ENCODE measurements at regions not wholly inside any gene's neighbourhood (a gene's known extent, or its start where the extent isn't known, plus 50 kb on each side); places are given as distances from the start of the nearest gene placed in this dataset.
"Not testable (repeated sequence)": the region's sequence is repeated elsewhere in the genome, so short reads cannot be mapped to it uniquely, and the experiment has no call there.

DNA sequence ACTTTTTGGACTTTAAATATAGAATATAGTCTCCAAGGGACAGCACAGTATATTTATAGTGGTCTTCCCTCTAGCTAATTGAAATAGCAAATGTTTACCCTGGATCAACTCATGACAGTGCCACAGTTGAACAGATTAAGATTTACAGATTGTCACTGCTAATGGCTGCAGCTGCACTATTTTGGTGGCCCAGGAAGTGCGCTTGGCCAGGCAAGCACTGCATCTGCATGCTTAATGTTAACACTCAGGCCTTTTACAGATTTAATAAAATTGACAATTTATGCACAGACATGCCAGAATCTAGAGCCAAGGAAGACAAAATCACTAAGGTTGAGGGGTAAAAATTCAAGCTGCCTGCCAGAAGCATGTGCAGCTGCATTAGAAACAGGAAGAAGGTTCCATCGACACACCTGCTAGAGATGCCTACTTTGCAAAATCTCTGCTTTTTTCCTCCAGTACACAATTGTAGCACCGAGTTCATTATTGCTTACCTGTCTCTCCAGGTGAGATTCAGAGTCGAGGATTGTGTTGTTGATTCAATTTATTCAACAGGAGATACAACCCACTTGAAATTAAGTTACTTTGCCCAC lies 1042.3 kb upstream of the NRXN1 start:
- intact Hi-C loops (cut with DNase I), result no loop called here
- ATAC-seq (ENCODE audit: poor library complexity) (no peak), DNase-seq (no peak)

DNA sequence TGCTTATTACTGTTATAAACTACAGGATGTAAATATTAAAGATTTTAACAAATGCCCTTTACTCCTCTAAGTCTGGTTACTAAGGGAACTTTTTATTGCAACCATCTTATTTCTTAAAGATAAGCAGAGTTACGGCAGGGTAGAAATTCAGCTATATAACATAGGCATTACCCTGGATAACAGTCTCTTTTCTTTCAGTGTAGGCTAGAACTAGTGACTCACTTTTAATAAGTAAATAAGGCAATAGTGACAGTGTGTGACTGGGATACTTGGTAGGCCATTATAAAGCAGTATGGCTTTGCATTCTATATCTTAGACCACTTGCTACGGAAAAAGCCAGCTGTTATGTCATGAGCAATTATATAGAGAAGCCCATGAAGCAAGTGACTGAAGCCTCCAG lies 1041.0 kb upstream of the NRXN1 start:
- intact Hi-C loops (cut with DNase I), result no loop called here
- ATAC-seq (ENCODE audit: poor library complexity), result no peak

DNA sequence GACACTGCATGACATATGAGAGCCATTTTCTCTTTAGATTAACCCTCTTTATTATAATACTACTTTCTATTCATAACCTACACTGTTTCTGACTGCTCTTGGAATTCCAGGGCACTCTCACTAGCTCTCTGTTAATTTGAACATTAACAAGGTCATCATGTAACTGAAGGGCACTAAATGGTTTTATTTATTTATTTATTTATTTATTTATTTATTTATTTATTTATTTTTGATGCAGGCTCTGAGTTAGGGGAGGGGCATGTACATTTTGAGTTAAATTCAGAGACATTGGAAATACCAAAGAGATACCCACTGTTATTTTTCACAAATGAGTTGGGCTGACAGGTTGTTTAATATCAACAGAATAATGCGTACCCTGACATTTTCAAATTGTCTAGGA lies 1038.7 kb upstream of the NRXN1 start:
- ATAC-seq (ENCODE audit: poor library complexity) (no peak), DNase-seq (no peak)
- intact Hi-C loops (cut with DNase I), result no loop called here

More for the DNA sequence above, 1041.0 kb upstream of the NRXN1 start:
- no peak for DNase-seq

DNA sequence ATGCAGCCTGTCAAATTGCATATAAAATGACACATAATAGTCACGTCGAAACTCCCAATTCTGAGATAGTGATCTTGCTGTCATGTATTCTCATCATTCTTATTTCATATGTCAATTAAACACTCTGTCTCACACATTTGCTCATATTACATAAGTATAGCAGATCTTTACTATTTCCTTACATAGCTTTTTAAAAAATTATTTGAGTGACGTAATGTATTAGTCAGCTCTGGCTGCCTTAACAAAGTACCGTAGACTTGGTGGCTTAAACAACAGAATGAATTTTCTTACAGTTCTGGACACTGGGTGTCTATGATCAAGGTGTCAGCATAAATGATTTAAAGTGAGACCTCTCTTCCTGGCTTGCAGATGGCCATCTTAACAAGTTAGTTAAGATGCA lies 1032.3 kb upstream of the NRXN1 start:
- intact Hi-C loops (cut with DNase I), result no loop called here
- no peak for DNase-seq
- no peak for ATAC-seq (ENCODE audit: poor library complexity)

DNA sequence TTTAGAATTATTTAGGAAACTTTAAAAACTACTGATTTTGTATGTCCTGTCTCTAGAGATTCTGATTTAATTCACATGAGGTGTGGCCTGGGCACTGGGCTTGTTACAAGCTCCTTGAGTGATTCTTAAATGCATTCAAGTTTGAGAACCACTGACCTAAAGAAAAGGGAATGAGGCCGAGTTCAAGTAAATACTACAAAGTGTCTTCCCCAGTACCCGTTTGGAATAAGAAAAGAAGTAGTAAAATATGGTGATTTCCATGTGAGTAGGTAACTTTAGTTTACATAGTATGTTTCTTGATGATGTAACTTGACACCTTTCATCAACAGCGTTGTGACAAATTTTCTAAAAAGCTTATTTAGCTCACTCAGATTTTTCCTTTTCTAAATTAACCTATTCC lies 1022.9 kb upstream of the NRXN1 start:
- ATAC-seq (ENCODE audit: poor library complexity) (no peak), DNase-seq (no peak)
- intact Hi-C loops (cut with DNase I), result no loop called here

DNA sequence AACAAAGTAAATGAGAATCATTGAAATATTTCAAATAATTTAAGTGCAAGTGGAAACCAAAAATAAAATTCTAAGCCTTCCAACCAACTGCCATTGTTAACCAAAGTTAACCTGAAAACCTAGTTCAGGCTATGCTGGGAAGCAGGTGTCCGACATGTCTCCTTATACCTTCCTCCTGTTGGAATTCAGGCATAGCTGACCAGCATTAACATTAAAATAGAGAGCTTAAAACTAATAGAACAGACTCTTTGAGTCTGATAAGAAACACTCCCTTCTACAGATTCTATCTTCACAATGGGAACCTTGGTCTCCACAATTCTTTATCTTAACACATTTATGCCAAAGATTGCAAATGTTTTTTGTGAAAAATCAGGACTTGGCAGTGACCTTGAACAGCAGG lies 1004.9 kb upstream of the NRXN1 start:
- intact Hi-C loops (cut with DNase I), result no loop called here
- no peak for DNase-seq
- no peak for ATAC-seq (ENCODE audit: poor library complexity)

DNA sequence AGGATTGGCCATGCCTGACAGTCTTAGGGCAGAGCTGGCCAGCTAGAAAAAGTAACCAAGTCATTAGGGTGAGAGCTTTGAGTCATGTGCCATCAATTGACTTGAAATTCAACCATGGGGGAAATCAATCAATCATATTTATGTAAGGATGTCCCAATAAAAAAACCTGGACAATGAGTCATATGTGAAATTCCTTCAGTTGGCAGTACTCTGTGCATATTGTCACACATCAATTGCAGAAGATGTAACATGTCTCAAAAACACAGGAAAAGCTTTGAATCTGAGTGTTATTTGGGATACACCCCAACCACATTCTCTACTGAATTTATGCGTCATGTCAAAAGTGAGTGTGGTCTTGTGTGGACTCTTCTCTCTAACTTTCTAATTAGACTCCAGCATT lies 1004.1 kb upstream of the NRXN1 start:
- DNase-seq (no peak), ATAC-seq (ENCODE audit: poor library complexity) (no peak)
- intact Hi-C loops (cut with DNase I), result no loop called here

DNA sequence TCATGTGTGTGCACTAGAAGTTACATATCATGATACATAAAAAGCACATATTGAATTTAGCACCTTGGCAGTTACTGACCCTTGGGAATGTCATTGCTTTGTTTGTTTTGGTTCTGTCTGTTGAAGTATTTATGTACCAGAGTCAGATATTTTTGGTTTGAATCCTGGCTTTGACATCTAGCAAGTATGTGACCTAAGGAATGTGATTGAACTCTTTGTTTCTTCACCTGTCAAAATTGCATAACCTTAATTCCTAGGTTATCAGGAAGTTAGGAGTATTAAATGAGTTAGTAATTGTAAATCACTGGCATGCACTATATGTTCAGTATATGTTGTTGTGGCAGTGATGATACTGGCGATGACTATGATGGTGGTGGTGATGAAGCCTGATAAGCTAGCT lies 1003.5 kb upstream of the NRXN1 start:
- ATAC-seq (ENCODE audit: poor library complexity) (no peak), DNase-seq (no peak)
- intact Hi-C loops (cut with DNase I), result no loop called here

DNA sequence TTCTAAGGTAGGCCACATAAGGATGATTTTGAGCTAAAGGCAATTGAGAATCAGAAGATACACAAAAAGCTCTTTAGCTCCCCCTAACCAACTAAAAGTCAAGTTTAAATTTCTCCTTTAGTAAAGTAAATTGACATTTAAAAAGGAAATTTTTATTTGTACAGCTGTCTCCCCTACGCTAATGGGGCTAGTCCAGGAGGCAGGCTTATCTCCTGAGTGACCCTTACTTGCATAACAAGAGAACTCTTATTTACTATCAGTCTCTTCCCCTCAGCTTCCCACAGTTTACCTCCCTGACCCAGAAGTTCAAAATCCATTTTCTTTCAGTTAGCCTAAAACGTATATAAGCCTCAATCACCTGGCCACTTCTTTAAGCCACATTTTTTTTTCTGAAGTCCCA lies 1002.8 kb upstream of the NRXN1 start:
- intact Hi-C loops (cut with DNase I), result no loop called here
- no peak for ATAC-seq (ENCODE audit: poor library complexity)

DNA sequence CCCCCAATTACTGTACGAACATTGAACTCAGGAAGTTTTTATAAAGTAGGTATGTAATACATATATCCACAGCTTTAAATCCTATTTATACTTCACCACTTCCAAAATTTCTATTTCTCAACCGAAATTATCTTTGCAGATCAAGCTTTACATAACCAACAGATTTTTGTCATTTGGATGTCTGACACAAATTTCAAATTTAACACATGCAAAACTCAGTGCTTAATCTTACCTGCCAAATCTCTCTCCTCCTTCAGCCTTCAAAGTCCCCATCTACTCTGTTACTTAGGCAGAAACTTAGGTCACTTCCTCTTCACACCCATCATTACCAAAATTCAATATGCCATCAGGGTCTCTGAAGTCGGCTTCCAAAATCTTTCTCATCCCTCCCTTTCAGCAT lies 990.1 kb upstream of the NRXN1 start:
- intact Hi-C loops (cut with DNase I), result no loop called here
- DNase-seq, result no peak
- no peak for ATAC-seq (ENCODE audit: poor library complexity)

More for the DNA sequence above, 1002.8 kb upstream of the NRXN1 start:
- no peak for DNase-seq

DNA sequence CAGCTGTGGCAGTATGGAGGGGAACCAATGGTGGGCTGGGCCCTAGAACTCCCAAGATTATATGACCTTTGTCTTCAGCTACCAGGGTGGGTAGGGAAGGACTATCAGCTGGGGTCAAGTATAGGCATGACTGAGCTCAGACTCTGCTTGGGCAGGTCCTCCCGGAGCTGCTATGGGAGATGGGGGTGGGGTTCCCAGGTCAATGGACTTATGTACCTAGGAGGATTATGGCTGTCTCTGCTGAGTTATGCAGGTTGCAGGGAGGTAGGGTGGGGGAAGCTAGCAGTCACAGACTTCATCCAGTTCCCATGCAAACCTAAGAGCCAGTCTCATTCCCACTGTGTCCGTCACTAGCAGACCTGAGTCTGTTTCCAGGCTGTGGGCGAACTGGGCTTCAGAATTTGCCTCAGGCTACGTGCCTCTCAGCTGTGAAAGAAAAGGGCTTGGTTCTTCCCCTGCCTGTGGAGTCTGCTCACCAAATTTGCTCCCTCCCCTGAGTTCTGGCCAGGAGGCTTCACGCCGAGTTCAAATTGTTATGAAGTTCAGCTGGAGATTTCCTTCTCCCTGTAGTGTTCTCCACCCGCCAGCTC lies 985.8 kb upstream of the NRXN1 start:
- ATAC-seq (ENCODE audit: poor library complexity) (no peak), DNase-seq (no peak)
- intact Hi-C loops (cut with DNase I), result no loop called here

DNA sequence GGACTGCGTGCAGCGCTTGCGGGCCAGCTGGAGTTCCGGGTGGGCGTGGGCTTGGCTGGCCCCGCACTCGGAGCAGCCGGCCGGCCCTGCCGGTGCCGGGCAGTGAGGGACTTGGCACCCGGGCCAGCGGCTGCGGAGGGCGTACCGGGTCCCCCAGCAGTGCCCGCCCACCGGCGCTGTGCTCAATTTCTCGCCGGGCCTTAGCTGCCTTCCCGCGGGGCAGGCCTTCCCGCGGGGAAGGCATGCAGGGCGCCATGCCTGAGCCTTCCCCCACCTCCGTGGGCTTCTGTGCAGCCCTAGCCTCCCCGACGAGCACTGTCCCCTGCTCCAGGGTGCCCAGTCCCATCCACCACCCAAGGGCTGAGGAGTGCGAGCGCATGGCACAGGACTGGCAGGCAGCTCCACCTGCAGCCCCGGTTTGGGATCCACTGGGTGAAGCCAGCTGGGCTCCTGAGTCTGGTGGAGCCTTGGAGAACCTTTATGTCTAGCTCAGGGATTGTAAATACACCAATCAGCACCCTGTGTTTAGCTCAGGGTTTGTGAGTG lies 975.0 kb upstream of the NRXN1 start:
- DNase-seq; ATAC-seq (ENCODE audit: poor library complexity); intact Hi-C loops (cut with DNase I): not testable (repeated sequence)

DNA sequence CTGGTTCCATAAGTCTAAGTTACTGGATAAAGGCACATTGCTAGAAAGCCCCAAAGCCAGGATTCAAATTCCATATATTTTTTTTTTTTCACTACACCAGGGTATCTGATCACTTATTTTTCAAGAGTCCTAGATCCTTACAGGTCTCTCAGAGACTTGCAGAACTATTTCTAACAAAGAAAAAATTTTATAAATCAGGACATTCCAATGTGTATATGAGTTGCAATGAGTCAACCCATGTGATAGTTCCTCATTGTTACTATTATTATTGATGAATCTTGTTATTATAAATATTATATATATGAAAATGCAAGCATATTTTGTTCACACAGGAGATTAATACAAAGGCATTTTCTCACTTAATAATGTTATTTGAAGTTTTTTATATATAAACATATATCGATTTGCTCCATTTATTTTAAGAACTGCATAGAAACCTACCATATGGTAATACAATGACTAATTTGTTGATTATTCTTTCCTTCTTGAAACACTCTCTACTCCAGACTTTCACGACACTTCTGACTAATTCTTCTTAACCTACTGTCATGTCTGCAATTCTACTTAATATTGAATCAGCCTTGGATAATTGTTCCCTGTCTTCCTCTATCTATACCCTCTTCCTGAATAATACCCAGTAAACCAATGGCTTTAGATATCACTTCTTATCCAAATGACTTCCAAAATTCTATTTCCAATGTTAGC lies 968.4 kb upstream of the NRXN1 start:
- DNase-seq (no peak), ATAC-seq (ENCODE audit: poor library complexity) (no peak)
- intact Hi-C loops (cut with DNase I), result no loop called here

DNA sequence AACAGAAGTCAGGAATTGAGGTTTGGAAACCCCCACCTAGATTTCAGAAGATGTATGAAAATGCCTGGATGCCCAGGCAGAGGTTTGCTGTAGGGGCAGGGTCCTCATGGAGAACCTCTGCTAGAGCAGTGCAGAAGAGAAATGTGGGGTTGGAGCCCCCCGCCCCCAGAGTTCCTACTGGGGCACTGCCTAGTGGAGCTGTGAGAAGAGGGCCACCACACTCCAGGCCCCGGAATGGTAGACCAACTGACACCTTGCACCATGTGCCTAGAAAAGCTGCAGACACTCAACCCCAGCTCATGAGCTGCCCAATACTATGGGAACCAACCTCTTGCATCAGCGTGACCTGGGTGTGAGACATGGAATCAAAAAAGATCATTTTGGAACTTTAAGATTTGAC lies 967.0 kb upstream of the NRXN1 start:
- intact Hi-C loops (cut with DNase I), result no loop called here
- DNase-seq, result no peak
- ATAC-seq (ENCODE audit: poor library complexity), result no peak

DNA sequence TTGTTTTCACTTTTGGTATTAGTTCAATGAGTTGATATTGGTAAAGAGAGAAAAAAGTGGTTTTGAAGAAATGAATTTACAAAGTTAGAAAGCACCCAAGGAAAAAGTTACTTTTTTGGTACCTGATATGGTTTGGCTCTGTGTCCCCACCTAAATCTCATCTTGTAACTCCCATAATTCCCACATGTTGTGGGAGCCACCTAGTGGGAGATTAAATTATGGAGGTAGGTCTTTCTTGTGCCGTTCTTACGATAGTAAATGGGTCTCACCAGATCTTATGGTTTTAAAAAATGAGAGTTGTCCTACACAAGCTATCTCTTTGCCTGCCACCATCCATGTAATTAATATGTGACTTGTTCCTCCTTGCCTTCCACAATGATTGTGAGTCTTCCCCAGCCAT lies 965.6 kb upstream of the NRXN1 start:
- DNase-seq (no peak), ATAC-seq (ENCODE audit: poor library complexity) (no peak)
- intact Hi-C loops (cut with DNase I), result no loop called here

DNA sequence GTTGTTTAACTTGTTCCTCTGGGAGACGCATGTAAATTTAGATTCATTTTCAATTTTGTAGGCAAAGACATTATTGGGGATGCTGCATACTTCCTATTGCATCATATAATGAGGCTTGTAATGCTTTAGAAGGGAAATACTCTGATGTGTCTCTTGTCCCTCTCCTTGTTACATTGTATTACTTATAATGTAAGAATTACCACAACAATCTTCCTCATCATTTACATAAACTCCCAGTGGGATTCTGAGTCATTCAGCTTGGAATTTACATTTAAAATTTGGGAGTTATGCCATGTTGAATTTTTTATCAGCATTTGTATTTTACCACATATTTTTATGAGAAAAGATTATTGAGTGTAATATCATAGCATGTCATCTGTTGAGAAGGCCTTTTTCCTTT lies 963.4 kb upstream of the NRXN1 start:
- intact Hi-C loops (cut with DNase I), result no loop called here
- ATAC-seq (ENCODE audit: poor library complexity) (no peak), DNase-seq (no peak)

DNA sequence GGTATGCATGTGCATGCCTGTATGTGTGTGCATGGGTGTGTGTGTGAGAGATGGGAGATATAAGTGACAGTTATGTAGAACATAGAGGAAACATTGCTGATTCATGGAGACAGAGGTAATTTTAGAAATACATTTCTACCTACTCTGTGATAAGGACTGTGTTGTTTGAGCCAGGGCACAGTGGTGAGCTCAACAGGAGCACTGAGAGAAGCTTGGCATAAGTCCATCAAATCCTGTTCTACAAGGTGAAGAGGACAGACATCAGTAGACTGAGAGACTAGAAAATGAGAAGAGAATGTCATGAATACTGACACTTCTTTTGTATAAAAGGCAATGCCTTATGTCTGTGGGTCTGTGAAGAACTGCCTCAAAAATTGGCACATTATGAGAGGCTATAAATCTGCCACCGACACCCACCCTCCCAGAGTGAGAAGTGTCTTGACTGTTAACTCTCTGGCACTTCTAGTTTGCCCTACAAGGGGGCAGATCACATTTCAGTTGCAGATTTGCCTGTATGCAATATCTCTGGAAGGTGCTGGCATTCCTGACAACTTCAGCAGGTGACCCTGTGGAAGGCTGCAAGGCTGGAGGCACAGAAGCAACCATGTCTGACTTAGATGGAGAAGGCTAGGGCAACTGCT lies 962.3 kb upstream of the NRXN1 start:
- no peak for DNase-seq
- intact Hi-C loops (cut with DNase I), result no loop called here
- ATAC-seq (ENCODE audit: poor library complexity), result peak; percentile 94

DNA sequence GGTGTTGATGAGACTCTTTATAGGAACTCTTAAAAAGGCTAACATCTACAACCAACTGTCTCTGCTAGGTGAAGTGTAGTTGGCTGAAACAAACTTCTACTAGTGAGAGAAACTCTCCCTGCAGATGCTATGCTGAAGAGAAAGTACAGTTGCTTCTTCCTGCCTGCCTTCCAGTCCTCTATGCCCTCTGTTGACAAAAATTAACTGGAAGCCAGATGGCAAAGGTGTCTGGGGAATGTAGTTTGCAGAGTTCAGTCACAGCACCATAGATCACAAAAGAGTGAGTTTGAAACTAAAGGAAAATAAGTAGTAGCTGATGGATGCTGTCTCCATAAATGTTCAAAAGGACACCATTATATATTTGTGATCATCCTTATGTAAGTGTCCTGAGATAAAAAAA lies 958.8 kb upstream of the NRXN1 start:
- ATAC-seq (ENCODE audit: poor library complexity) (peak; percentile 60), DNase-seq (no peak)
- intact Hi-C loops (cut with DNase I), result no loop called here

DNA sequence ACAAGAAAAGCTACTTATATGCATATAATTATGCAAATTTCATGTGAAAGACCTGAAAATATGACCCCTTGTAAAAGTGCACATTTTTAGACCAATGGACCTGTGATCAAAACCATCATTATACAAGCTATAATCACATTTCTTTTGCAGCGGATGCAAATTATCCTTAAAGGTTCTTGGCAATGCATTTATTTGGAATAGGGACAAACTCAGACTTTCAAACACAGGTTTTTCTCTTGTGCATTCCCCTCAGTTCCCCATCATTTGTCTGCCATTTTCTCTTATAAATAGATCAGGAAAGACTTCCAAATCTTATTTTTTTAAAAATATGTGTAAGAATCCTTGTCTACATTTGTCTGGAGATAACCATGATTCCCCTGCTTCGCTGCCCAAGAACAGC lies 954.2 kb upstream of the NRXN1 start:
- intact Hi-C loops (cut with DNase I), result no loop called here
- DNase-seq, result no peak
- no peak for ATAC-seq (ENCODE audit: poor library complexity)

DNA sequence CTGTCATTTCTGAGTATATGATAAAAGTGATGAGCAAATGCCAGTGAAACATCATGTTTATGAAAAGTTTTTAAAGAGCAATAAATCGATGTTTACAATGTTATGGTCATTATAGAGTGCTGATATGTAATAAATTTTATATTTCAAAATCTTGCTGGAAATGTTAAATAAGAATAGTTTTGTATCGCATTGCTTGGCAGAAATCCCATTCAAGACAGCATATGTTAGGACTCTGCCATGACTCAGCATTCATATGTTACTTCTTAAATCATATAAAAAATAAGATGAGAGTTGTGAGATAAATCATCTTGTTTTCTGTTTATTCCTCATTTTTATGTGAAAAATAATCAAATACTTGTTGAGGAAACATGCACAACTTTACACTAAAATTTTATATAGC lies 949.9 kb upstream of the NRXN1 start:
- DNase-seq, result no peak
- no peak for ATAC-seq (ENCODE audit: poor library complexity)
- intact Hi-C loops (cut with DNase I), result no loop called here

Measured in Right ventricle myocardium superior (tissue), 1 donor.